Natural killer cell (primary cell): ENCODE measurements at regions not wholly inside any gene's neighbourhood (a gene's known extent, or its start where the extent isn't known, plus 50 kb on each side); places are given as distances from the start of the nearest gene placed in this dataset.

Experiments used
- ATAC-seq, 3 donors: fragments of 150-1000 bp in 2 of 3; fragments of 200-7000 bp in 1 of 3; cut with Tn5 transposase; 1 replicate in 1 of 3; 2 replicates in 2 of 3; pipeline ENCODE4 v1.10.0; 2021; ENCODE audit warnings: mild to moderate bottlenecking in 2 of 3, moderate library complexity in 2 of 3
- DNase-seq, 2 donors: peaks; one replicate each; pipeline versions ENCODE4 v3.0.0 to v3.0.0-alpha.2; 2013 to 2021; ENCODE audit warnings: mixed read lengths in 1 of 2
- H3K27ac ChIP-seq: one replicate; pipeline ENCODE4 v1.5.1; 2013; ENCODE audit warnings: mild to moderate bottlenecking, low read length
- H3K27me3 ChIP-seq: one replicate; pipeline ENCODE4 v1.6.1; 2013; ENCODE audit warnings: low read length; ENCODE audit not compliant: control insufficient read depth, insufficient read depth
- H3K36me3 ChIP-seq: one replicate; pipeline ENCODE4 v1.6.1; 2013; ENCODE audit warnings: low read length; ENCODE audit not compliant: control insufficient read depth, insufficient read depth
- H3K4me1 ChIP-seq: one replicate; pipeline ENCODE4 v1.6.1; 2013; ENCODE audit warnings: low read length; ENCODE audit not compliant: control insufficient read depth, insufficient read depth
- H3K4me3 ChIP-seq: one replicate; pipeline ENCODE4 v1.5.1; 2013; ENCODE audit warnings: low read length
- H3K9me3 ChIP-seq: one replicate; pipeline ENCODE4 v1.6.1; 2013; ENCODE audit warnings: low read length; ENCODE audit not compliant: control insufficient read depth, insufficient read depth
- H3K27ac Mint-ChIP-seq, 2 donors: one replicate each; pipeline ENCODE4 v1.8.0; 2022; ENCODE audit warnings: mild to moderate bottlenecking in 2 of 2, mixed read lengths in 2 of 2, moderate library complexity in 1 of 2
- H3K27me3 Mint-ChIP-seq, 2 donors: one replicate each; pipeline ENCODE4 v1.8.0; 2022; ENCODE audit warnings: low read depth in 2 of 2, mixed read lengths in 2 of 2
- H3K36me3 Mint-ChIP-seq: one replicate; pipeline ENCODE4 v1.8.0; 2022; ENCODE audit warnings: mixed read lengths
- H3K4me1 Mint-ChIP-seq, 2 donors: one replicate each; pipeline ENCODE4 v1.8.0; 2022; ENCODE audit warnings: mixed read lengths in 2 of 2
- H3K4me3 Mint-ChIP-seq: one replicate; pipeline ENCODE4 v1.8.0; 2022; ENCODE audit warnings: mild to moderate bottlenecking, moderate library complexity, mixed read lengths
- H3K9me3 Mint-ChIP-seq, 2 donors: one replicate each; pipeline ENCODE4 v1.8.0; 2022; ENCODE audit warnings: mixed read lengths in 2 of 2
- CTCF ChIP-seq: fragments of 200-600 bp; IDR thresholded peaks from one replicate; pipeline ENCODE4 v1.8.0; 2022; ENCODE audit warnings: antibody characterized with exemption
- WGBS: methylation state at CpG from one replicate; pipeline ENCODE4 v1.1.7; 2013; ENCODE audit warnings: missing lambda C conversion rate; ENCODE audit not compliant: insufficient coverage; 5-methylcytosine and 5-hydroxymethylcytosine counted together
- intact Hi-C: fragments of 100-400 bp; cut with micrococcal nuclease; formaldehyde crosslinking; loops from one replicate; pipeline ENCODE4 v1.14.2; 2022

- no peaks in the 10 kb centered on the region for H3K27me3 ChIP-seq
- no peak overlapping the region for H3K27ac Mint-ChIP-seq
These were observed 85.5 kb downstream of the ADAMTS1 start for GRCh38 chr21:26759731-26760130.

GRCh38 chr21:26758083-26758880 is 86.9 kb downstream of the ADAMTS1 start:
- WGBS = no CpG with 5 or more reads among the region's 3 CpGs
- no peaks in the 10 kb centered on the region for H3K4me1 ChIP-seq
- Mint-ChIP-seq H3K4me1 (no peaks in the 10 kb centered on the region), H3K9me3 (no peaks in the 10 kb centered on the region), H3K27me3 (peaks cover 9 to 10% of the 10 kb centered on the region in 2 donors), H3K36me3 (no peaks in the 10 kb centered on the region), H3K4me3 (no peak overlapping the region), H3K27ac (no peak overlapping the region)
- H3K9me3 ChIP-seq = no peaks in the 10 kb centered on the region
- no peak overlapping the region for H3K27ac ChIP-seq
- no peak overlapping the region for H3K4me3 ChIP-seq
- TF ChIP-seq CTCF = no peak
- H3K36me3 ChIP-seq = no peaks in the 10 kb centered on the region
- H3K27me3 ChIP-seq = no peaks in the 10 kb centered on the region
- DNase-seq (no peak), ATAC-seq (no peak)
- intact Hi-C loops = no loop called here

More at GRCh38 chr21:26759731-26760130, 85.5 kb downstream of the ADAMTS1 start:
- H3K27ac ChIP-seq = no peak overlapping the region
- no peaks in the 10 kb centered on the region for H3K9me3 ChIP-seq
- H3K36me3 ChIP-seq = no peaks in the 10 kb centered on the region
- WGBS = 83% methylated on average over 1 of the region's 2 CpGs
- H3K4me1 ChIP-seq = no peaks in the 10 kb centered on the region
- no peak for DNase-seq
- Mint-ChIP-seq H3K9me3 (no peaks in the 10 kb centered on the region), H3K4me1 (no peaks in the 10 kb centered on the region), H3K4me3 (no peak overlapping the region), H3K27me3 (peaks cover 6 to 9% of the 10 kb centered on the region in 2 donors), H3K36me3 (no peaks in the 10 kb centered on the region)
- ATAC-seq = no peak
- H3K4me3 ChIP-seq = no peak overlapping the region
- no peak for TF ChIP-seq CTCF
- intact Hi-C loops = no loop called here

DNA sequence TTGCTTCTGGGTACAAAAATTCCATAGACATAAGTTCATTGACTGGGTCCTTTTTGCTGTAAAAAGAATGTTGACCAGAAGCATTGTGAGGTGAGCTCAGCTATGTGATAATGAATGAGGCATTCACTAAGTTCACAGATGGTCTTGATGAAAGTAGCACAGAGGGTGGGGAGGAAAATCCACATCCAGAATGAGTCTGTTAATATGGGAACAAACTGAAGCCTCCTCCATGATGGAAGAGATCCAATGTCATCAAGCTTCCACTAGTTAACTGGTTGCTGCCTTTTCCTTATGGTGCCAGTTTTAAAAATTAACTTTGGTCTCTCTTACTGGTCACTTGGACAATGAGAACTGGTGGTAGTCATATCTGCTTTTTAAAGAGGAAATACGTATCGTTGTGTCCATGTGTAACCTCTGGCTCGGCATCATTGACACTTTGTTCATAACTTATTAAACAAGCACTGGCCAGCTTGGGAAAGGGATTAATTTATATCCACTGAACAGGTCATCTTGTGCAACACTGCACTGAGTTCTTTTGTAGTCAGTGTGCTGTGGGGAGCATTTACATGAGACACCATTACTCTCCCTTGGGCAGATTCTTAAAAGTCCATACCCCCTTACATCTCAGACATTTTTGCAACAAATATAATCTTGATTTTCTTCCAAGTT is 88.6 kb downstream of the ADAMTS1 start:
- H3K27me3 ChIP-seq = no peaks in the 10 kb centered on the region
- Mint-ChIP-seq H3K4me1 (no peaks in the 10 kb centered on the region), H3K9me3 (no peaks in the 10 kb centered on the region), H3K27me3 (peaks cover 9% of the 10 kb centered on the region in 2 donors), H3K27ac (no peak overlapping the region), H3K4me3 (no peak overlapping the region), H3K36me3 (no peaks in the 10 kb centered on the region)
- no peaks in the 10 kb centered on the region for H3K4me1 ChIP-seq
- H3K27ac ChIP-seq = no peak overlapping the region
- no peak for TF ChIP-seq CTCF
- 98% methylated on average over 3 of the region's 3 CpGs for WGBS
- ATAC-seq (no peak), DNase-seq (no peak)
- H3K4me3 ChIP-seq = no peak overlapping the region
- H3K9me3 ChIP-seq = no peaks in the 10 kb centered on the region
- intact Hi-C loops = no loop called here
- no peaks in the 10 kb centered on the region for H3K36me3 ChIP-seq
